Spleen (tissue), 7 donors: ENCODE measurements at regions not wholly inside any gene's neighbourhood (a gene's known extent, or its start where the extent isn't known, plus 50 kb on each side); places are given as distances from the start of the nearest gene placed in this dataset.

ENCODE experiments used
- POLR2A ChIP-seq, 3 donors: fragments of 450-650 bp; IDR thresholded peaks; one replicate each; pipeline ENCODE4 v1.5.1; 2017; ENCODE audit warnings: antibody characterized with exemption in 3 of 3, mild to moderate bottlenecking in 1 of 3
- POLR2AphosphoS5 ChIP-seq, 3 donors: sonication (generic); formaldehyde crosslinking; IDR thresholded peaks; one replicate each; pipeline ENCODE4 v1.5.1; 2017; ENCODE audit warnings: antibody characterized with exemption in 3 of 3
- TF ChIP-seq, protein P1 (sequence below), 11 experiments: fragments of 200-600 bp in 7 of 11; fragments of 450-650 bp in 4 of 11; sonication (generic) in 4 of 11; IDR thresholded peaks in 8 of 11; conservative IDR thresholded peaks in 3 of 11; 1 replicate in 7 of 11; 2 replicates in 4 of 11; pipeline versions ENCODE4 v1.4.0 to v1.8.0; 2016 to 2021; ENCODE audit warnings: antibody characterized with exemption in 11 of 11, inconsistent platforms in 4 of 11, mild to moderate bottlenecking in 1 of 11
- donor health status: DM: no; HTN: no; CAD: no; lungs with moderate emphysema.
- donor health status: DM: no; HTN: no; CAD: no.
- donor health status: DM: no; HTN: no; CAD: no.

DNA sequence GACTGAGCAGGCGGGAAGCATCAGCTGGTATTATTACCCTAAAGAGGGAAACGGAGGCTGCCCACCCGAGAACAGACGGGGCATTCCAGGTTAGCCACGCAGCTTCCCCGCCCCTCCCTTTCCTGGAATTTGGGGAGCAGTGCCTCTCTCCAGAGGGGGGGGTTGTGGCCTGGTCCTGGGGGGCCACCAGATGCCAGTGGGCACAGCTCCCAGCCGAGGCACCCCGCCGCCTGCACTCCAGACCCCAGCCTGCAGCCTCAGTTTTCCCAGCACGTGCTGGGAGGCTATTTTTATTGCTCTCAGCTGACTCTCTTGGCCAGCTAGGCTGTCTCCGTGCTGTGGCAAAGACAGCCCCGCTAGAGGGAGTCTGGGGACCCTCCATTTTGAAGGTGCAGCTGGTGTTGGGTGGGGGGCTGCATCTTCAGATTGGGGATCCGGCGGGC is 62.7 kb upstream of the GSE1 start:
- TF ChIP-seq, protein P1, sequence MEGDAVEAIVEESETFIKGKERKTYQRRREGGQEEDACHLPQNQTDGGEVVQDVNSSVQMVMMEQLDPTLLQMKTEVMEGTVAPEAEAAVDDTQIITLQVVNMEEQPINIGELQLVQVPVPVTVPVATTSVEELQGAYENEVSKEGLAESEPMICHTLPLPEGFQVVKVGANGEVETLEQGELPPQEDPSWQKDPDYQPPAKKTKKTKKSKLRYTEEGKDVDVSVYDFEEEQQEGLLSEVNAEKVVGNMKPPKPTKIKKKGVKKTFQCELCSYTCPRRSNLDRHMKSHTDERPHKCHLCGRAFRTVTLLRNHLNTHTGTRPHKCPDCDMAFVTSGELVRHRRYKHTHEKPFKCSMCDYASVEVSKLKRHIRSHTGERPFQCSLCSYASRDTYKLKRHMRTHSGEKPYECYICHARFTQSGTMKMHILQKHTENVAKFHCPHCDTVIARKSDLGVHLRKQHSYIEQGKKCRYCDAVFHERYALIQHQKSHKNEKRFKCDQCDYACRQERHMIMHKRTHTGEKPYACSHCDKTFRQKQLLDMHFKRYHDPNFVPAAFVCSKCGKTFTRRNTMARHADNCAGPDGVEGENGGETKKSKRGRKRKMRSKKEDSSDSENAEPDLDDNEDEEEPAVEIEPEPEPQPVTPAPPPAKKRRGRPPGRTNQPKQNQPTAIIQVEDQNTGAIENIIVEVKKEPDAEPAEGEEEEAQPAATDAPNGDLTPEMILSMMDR (IDR thresholded peaks at IDR 0.05 in 8 of 11, conservative IDR thresholded peaks at IDR 0.05 in 3 of 11), result no peak
- TF ChIP-seq POLR2AphosphoS5 (IDR thresholded peaks at IDR 0.05), result no peak
- no peak for TF ChIP-seq POLR2A (IDR thresholded peaks at IDR 0.05)
